Nephron progenitor cell (in vitro differentiated cells): ENCODE measurements at regions not wholly inside any gene's neighbourhood (a gene's known extent, or its start where the extent isn't known, plus 50 kb on each side); places are given as distances from the start of the nearest gene placed in this dataset.
A peak's percentile ranks its signal among the peaks of the same experiment; 100 is the strongest.

Source experiments
- DNase-seq: peaks from one replicate; pipeline ENCODE4 v3.0.0; 2021
- H3K27ac Mint-ChIP-seq: 2 replicates; pipeline ENCODE4 v1.8.0; 2021; ENCODE audit warnings: mild to moderate bottlenecking, moderate library complexity, mixed read lengths
- H3K27me3 Mint-ChIP-seq: 2 replicates; pipeline ENCODE4 v1.8.0; 2021; ENCODE audit warnings: mild to moderate bottlenecking, low read depth, mixed read lengths; ENCODE audit not compliant: poor library complexity
- H3K36me3 Mint-ChIP-seq: 2 replicates; pipeline ENCODE4 v1.8.0; 2021; ENCODE audit warnings: low read depth, mixed read lengths
- H3K4me1 Mint-ChIP-seq: 2 replicates; pipeline ENCODE4 v1.8.0; 2021; ENCODE audit warnings: mixed read lengths
- H3K4me3 Mint-ChIP-seq: 2 replicates; pipeline ENCODE4 v1.8.0; 2021; ENCODE audit warnings: mild to moderate bottlenecking, moderate library complexity, mixed read lengths
- H3K9me3 Mint-ChIP-seq: 2 replicates; pipeline ENCODE4 v1.8.0; 2021; ENCODE audit warnings: mild to moderate bottlenecking, moderate library complexity, mixed read lengths
- CTCF ChIP-seq: fragments of 200-600 bp; sonication (generic); IDR thresholded peaks from 2 replicates; pipeline ENCODE4 v1.5.0; 2021; ENCODE audit warnings: antibody characterized with exemption

GRCh38 chr10:130805635-130806030 lies 505.9 kb downstream of the TCERG1L start:
- TF ChIP-seq CTCF = no peak
- peaks cover 23% of the 10 kb centered on the region for H3K27me3 Mint-ChIP-seq
- H3K4me1 Mint-ChIP-seq = no peaks in the 10 kb centered on the region
- H3K27ac Mint-ChIP-seq = no peak overlapping the region
- no peak for DNase-seq
- no peaks in the 10 kb centered on the region for H3K36me3 Mint-ChIP-seq
- H3K9me3 Mint-ChIP-seq = peaks cover 7% of the 10 kb centered on the region
- H3K4me3 Mint-ChIP-seq = no peak overlapping the region

- no peaks in the 10 kb centered on the region for H3K36me3 Mint-ChIP-seq
- H3K27me3 Mint-ChIP-seq = peaks cover 20% of the 10 kb centered on the region
- H3K9me3 Mint-ChIP-seq = peaks cover 5% of the 10 kb centered on the region
- no peak overlapping the region for H3K27ac Mint-ChIP-seq
- no peak for TF ChIP-seq CTCF
- no peaks in the 10 kb centered on the region for H3K4me1 Mint-ChIP-seq
- H3K4me3 Mint-ChIP-seq = no peak overlapping the region
- DNase-seq = no peak
Observed at GRCh38 chr10:130806426-130806825, 505.1 kb downstream of the TCERG1L start.

- Mint-ChIP-seq H3K36me3 (no peaks in the 10 kb centered on the region), H3K4me3 (no peak overlapping the region), H3K4me1 (no peaks in the 10 kb centered on the region), H3K9me3 (peaks cover 3% of the 10 kb centered on the region), H3K27me3 (peaks cover 23% of the 10 kb centered on the region), H3K27ac (no peak overlapping the region)
- DNase-seq = no peak
- no peak for TF ChIP-seq CTCF
Observed at GRCh38 chr10:130807096-130807495, 504.4 kb downstream of the TCERG1L start.

- no peak for TF ChIP-seq CTCF
- no peak for DNase-seq
- Mint-ChIP-seq H3K27ac (no peak overlapping the region), H3K36me3 (no peaks in the 10 kb centered on the region), H3K27me3 (peaks cover 21% of the 10 kb centered on the region), H3K9me3 (no peaks in the 10 kb centered on the region), H3K4me1 (no peaks in the 10 kb centered on the region), H3K4me3 (no peak overlapping the region)
Observed at GRCh38 chr10:130807721-130808120, 503.8 kb downstream of the TCERG1L start.

- H3K36me3 Mint-ChIP-seq = no peaks in the 10 kb centered on the region
- no peak for DNase-seq
- H3K4me1 Mint-ChIP-seq = no peaks in the 10 kb centered on the region
- no peaks in the 10 kb centered on the region for H3K9me3 Mint-ChIP-seq
- peaks cover 21% of the 10 kb centered on the region for H3K27me3 Mint-ChIP-seq
- no peak overlapping the region for H3K4me3 Mint-ChIP-seq
- no peak for TF ChIP-seq CTCF
- peak overlapping the region; percentile 85 for H3K27ac Mint-ChIP-seq
Observed at GRCh38 chr10:130808243-130808642, 503.3 kb downstream of the TCERG1L start.

GRCh38 chr10:130808686-130809085 lies 502.8 kb downstream of the TCERG1L start:
- TF ChIP-seq CTCF = no peak
- H3K4me3 Mint-ChIP-seq = no peak overlapping the region
- H3K27me3 Mint-ChIP-seq = peaks cover 21% of the 10 kb centered on the region
- DNase-seq = no peak
- no peaks in the 10 kb centered on the region for H3K4me1 Mint-ChIP-seq
- no peaks in the 10 kb centered on the region for H3K36me3 Mint-ChIP-seq
- H3K9me3 Mint-ChIP-seq = no peaks in the 10 kb centered on the region
- no peak overlapping the region for H3K27ac Mint-ChIP-seq
